ENCODE measurements at regions not wholly inside any gene's neighbourhood (a gene's known extent, or its start where the extent isn't known, plus 50 kb on each side); places are given as distances from the start of the nearest gene placed in this dataset.

GRCh38 chr4:126715067-126715466 is 917.7 kb upstream of the INTU start:
- Histone ChIP-seq H3K4me1 (no peaks in the 10 kb centered on the region), H3K27me3 (ENCODE audit: low read depth) (no peaks in the 10 kb centered on the region), H3K9me3 (no peaks in the 10 kb centered on the region), H3K36me3 (replicated peaks) (no peaks in the 10 kb centered on the region; the same call in 1 of the 2 replicates), H3K4me3 (no peak overlapping the region)
- no peak for DNase-seq (ENCODE audit: low spot score in 2 of 2)
- in situ Hi-C loops (cut with MboI; ENCODE audit: low sequenced_read_pairs): no loop called here

- Histone ChIP-seq H3K4me3 (no peak overlapping the region), H3K27me3 (ENCODE audit: low read depth) (no peaks in the 10 kb centered on the region), H3K36me3 (replicated peaks) (no peaks in the 10 kb centered on the region), H3K9me3 (no peaks in the 10 kb centered on the region), H3K4me1 (no peaks in the 10 kb centered on the region)
- in situ Hi-C loops (cut with MboI; ENCODE audit: low sequenced_read_pairs): no loop called here
- DNase-seq (ENCODE audit: low spot score in 2 of 2): no peak
These were observed 917.1 kb upstream of the INTU start for GRCh38 chr4:126715681-126716080.

- DNase-seq (ENCODE audit: low spot score in 2 of 2): no peak
- no peak overlapping the region for H3K4me3 ChIP-seq
- no peaks in the 10 kb centered on the region for H3K4me1 ChIP-seq
- no peaks in the 10 kb centered on the region for H3K36me3 ChIP-seq (replicated peaks)
- in situ Hi-C loops (cut with MboI; ENCODE audit: low sequenced_read_pairs): no loop called here
- no peaks in the 10 kb centered on the region for H3K9me3 ChIP-seq
- no peaks in the 10 kb centered on the region for H3K27me3 ChIP-seq (ENCODE audit: low read depth)
These were observed 914.6 kb upstream of the INTU start for GRCh38 chr4:126718136-126718535.

GRCh38 chr4:126719852-126720251 is 912.9 kb upstream of the INTU start:
- no peaks in the 10 kb centered on the region for H3K4me1 ChIP-seq
- no peak for DNase-seq (ENCODE audit: low spot score in 2 of 2)

GRCh38 chr4:126725906-126726305 is 906.9 kb upstream of the INTU start:
- Histone ChIP-seq H3K4me3 (no peak overlapping the region), H3K36me3 (replicated peaks) (no peaks in the 10 kb centered on the region), H3K4me1 (peaks cover 2% of the 10 kb centered on the region), H3K9me3 (no peaks in the 10 kb centered on the region), H3K27me3 (ENCODE audit: low read depth) (no peaks in the 10 kb centered on the region)
- no peak for DNase-seq (ENCODE audit: low spot score in 2 of 2)
- in situ Hi-C loops (cut with MboI; ENCODE audit: low sequenced_read_pairs): no loop called here

More at GRCh38 chr4:126719852-126720251, 912.9 kb upstream of the INTU start:
- in situ Hi-C loops (cut with MboI; ENCODE audit: low sequenced_read_pairs): no loop called here
- Histone ChIP-seq H3K4me3 (no peak overlapping the region), H3K27me3 (ENCODE audit: low read depth) (no peaks in the 10 kb centered on the region), H3K9me3 (no peaks in the 10 kb centered on the region), H3K36me3 (replicated peaks) (no peaks in the 10 kb centered on the region)

GRCh38 chr4:126727461-126727860 is 905.3 kb upstream of the INTU start:
- H3K4me1 ChIP-seq: peaks cover 2% of the 10 kb centered on the region
- no peaks in the 10 kb centered on the region for H3K27me3 ChIP-seq (ENCODE audit: low read depth)
- no peaks in the 10 kb centered on the region for H3K9me3 ChIP-seq
- no peak overlapping the region for H3K4me3 ChIP-seq
- in situ Hi-C loops (cut with MboI; ENCODE audit: low sequenced_read_pairs): no loop called here
- no peak for DNase-seq (ENCODE audit: low spot score in 2 of 2)
- H3K36me3 ChIP-seq (replicated peaks): no peaks in the 10 kb centered on the region

- H3K4me1 ChIP-seq: peaks cover 2% of the 10 kb centered on the region
- no peaks in the 10 kb centered on the region for H3K27me3 ChIP-seq (ENCODE audit: low read depth)
- no peak for DNase-seq (ENCODE audit: low spot score in 2 of 2)
- no peak overlapping the region for H3K4me3 ChIP-seq
- in situ Hi-C loops (cut with MboI; ENCODE audit: low sequenced_read_pairs): no loop called here
- no peaks in the 10 kb centered on the region for H3K36me3 ChIP-seq (replicated peaks)
- H3K9me3 ChIP-seq: no peaks in the 10 kb centered on the region
These were observed 901.7 kb upstream of the INTU start for GRCh38 chr4:126731062-126731461.

GRCh38 chr4:126733301-126733700 is 899.5 kb upstream of the INTU start:
- no peak for DNase-seq (ENCODE audit: low spot score in 2 of 2)
- Histone ChIP-seq H3K4me1 (no peaks in the 10 kb centered on the region), H3K27me3 (ENCODE audit: low read depth) (no peaks in the 10 kb centered on the region), H3K4me3 (no peak overlapping the region), H3K9me3 (no peaks in the 10 kb centered on the region), H3K36me3 (replicated peaks) (no peaks in the 10 kb centered on the region)
- in situ Hi-C loops (cut with MboI; ENCODE audit: low sequenced_read_pairs): no loop called here

- H3K4me1 ChIP-seq: no peaks in the 10 kb centered on the region
- no peak for DNase-seq (ENCODE audit: low spot score in 2 of 2)
- H3K27me3 ChIP-seq (ENCODE audit: low read depth): no peaks in the 10 kb centered on the region
- no peaks in the 10 kb centered on the region for H3K36me3 ChIP-seq (replicated peaks)
- no peak overlapping the region for H3K4me3 ChIP-seq
- H3K9me3 ChIP-seq: no peaks in the 10 kb centered on the region
- in situ Hi-C loops (cut with MboI; ENCODE audit: low sequenced_read_pairs): no loop called here
These were observed 898.3 kb upstream of the INTU start for GRCh38 chr4:126734465-126734864.

GRCh38 chr4:126735294-126736132 is 897.2 kb upstream of the INTU start:
- no peaks in the 10 kb centered on the region for H3K9me3 ChIP-seq
- no peak overlapping the region for H3K4me3 ChIP-seq
- no peak for DNase-seq (ENCODE audit: low spot score in 2 of 2)
- no peaks in the 10 kb centered on the region for H3K36me3 ChIP-seq (replicated peaks)
- no peaks in the 10 kb centered on the region for H3K27me3 ChIP-seq (ENCODE audit: low read depth)
- in situ Hi-C loops (cut with MboI; ENCODE audit: low sequenced_read_pairs): no loop called here
- no peaks in the 10 kb centered on the region for H3K4me1 ChIP-seq

GRCh38 chr4:126736133-126736518 is 896.6 kb upstream of the INTU start:
- H3K36me3 ChIP-seq (replicated peaks): no peaks in the 10 kb centered on the region
- no peak overlapping the region for H3K4me3 ChIP-seq
- no peak for DNase-seq (ENCODE audit: low spot score in 2 of 2)
- H3K27me3 ChIP-seq (ENCODE audit: low read depth): no peaks in the 10 kb centered on the region
- H3K4me1 ChIP-seq: no peaks in the 10 kb centered on the region
- in situ Hi-C loops (cut with MboI; ENCODE audit: low sequenced_read_pairs): no loop called here
- H3K9me3 ChIP-seq: no peaks in the 10 kb centered on the region

GRCh38 chr4:126737899-126738526 is 894.7 kb upstream of the INTU start:
- no peak for DNase-seq (ENCODE audit: low spot score in 2 of 2)
- in situ Hi-C loops (cut with MboI; ENCODE audit: low sequenced_read_pairs): no loop called here
- H3K36me3 ChIP-seq (replicated peaks): no peaks in the 10 kb centered on the region
- no peak overlapping the region for H3K4me3 ChIP-seq
- H3K27me3 ChIP-seq (ENCODE audit: low read depth): no peaks in the 10 kb centered on the region
- no peaks in the 10 kb centered on the region for H3K9me3 ChIP-seq
- H3K4me1 ChIP-seq: no peaks in the 10 kb centered on the region

- H3K36me3 ChIP-seq (replicated peaks): no peaks in the 10 kb centered on the region
- no peaks in the 10 kb centered on the region for H3K27me3 ChIP-seq (ENCODE audit: low read depth)
- DNase-seq (ENCODE audit: low spot score in 2 of 2): no peak
- H3K9me3 ChIP-seq: no peaks in the 10 kb centered on the region
- no peak overlapping the region for H3K4me3 ChIP-seq
- H3K4me1 ChIP-seq: no peaks in the 10 kb centered on the region
- in situ Hi-C loops (cut with MboI; ENCODE audit: low sequenced_read_pairs): no loop called here
These were observed 894.2 kb upstream of the INTU start for GRCh38 chr4:126738527-126738923.

- Histone ChIP-seq H3K36me3 (replicated peaks) (no peaks in the 10 kb centered on the region), H3K4me3 (no peak overlapping the region), H3K27me3 (ENCODE audit: low read depth) (no peaks in the 10 kb centered on the region), H3K4me1 (no peaks in the 10 kb centered on the region), H3K9me3 (no peaks in the 10 kb centered on the region)
- in situ Hi-C loops (cut with MboI; ENCODE audit: low sequenced_read_pairs): no loop called here
- no peak for DNase-seq (ENCODE audit: low spot score in 2 of 2)
These were observed 893.8 kb upstream of the INTU start for GRCh38 chr4:126738926-126739325.
